Astrocyte (in vitro differentiated cells and primary cell): ENCODE measurements at regions not wholly inside any gene's neighbourhood (a gene's known extent, or its start where the extent isn't known, plus 50 kb on each side); places are given as distances from the start of the nearest gene placed in this dataset.

Experiments
- DNase-seq: peaks from one replicate; pipeline ENCODE4 v3.0.0-alpha.2; 2010; ENCODE audit warnings: low read depth
- FAIRE-seq: peaks from 2 replicates; lab custom pipeline; 2011; peaks lifted over from hg19 to GRCh38; lab: Jason Lieb, UNC
- H2AFZ ChIP-seq: 2 replicates; pipeline ENCODE4 v1.6.0; 2012; ENCODE audit warnings: low read depth, low read length, inconsistent platforms
- H3K27ac ChIP-seq: 2 replicates; pipeline ENCODE4 v1.5.1; 2011; ENCODE audit warnings: low read depth, low read length, inconsistent platforms
- H3K27me3 ChIP-seq: 2 replicates; pipeline ENCODE4 v1.6.0; 2011; ENCODE audit warnings: low read length, inconsistent platforms; ENCODE audit not compliant: insufficient read depth
- H3K36me3 ChIP-seq: 2 replicates; pipeline ENCODE4 v1.5.1; 2011; ENCODE audit warnings: low read length, inconsistent platforms; ENCODE audit not compliant: insufficient read depth
- H3K4me1 ChIP-seq: 2 replicates; pipeline ENCODE4 v1.5.1; 2011; ENCODE audit warnings: low read length, inconsistent platforms; ENCODE audit not compliant: insufficient read depth
- H3K4me2 ChIP-seq: 2 replicates; pipeline ENCODE4 v1.6.0; 2012; ENCODE audit warnings: low read length, inconsistent platforms
- H3K4me3 ChIP-seq: 2 replicates; pipeline ENCODE4 v1.5.1; 2011; ENCODE audit warnings: low read depth, mild to moderate bottlenecking, low read length, inconsistent platforms; ENCODE audit not compliant: insufficient read depth
- H3K79me2 ChIP-seq: 2 replicates; pipeline ENCODE4 v1.6.0; 2012; ENCODE audit warnings: mild to moderate bottlenecking, low read length, inconsistent platforms; ENCODE audit not compliant: insufficient read depth
- H3K9ac ChIP-seq: 2 replicates; pipeline ENCODE4 v1.6.0; 2012; ENCODE audit warnings: mild to moderate bottlenecking, low read length, inconsistent platforms
- H3K9me3 ChIP-seq: 2 replicates; pipeline ENCODE4 v1.5.1; 2012; ENCODE audit warnings: low read depth, mild to moderate bottlenecking, low read length, inconsistent platforms; ENCODE audit not compliant: insufficient read depth
- H4K20me1 ChIP-seq: 2 replicates; pipeline ENCODE4 v1.6.0; 2012; ENCODE audit warnings: low read length, inconsistent platforms; ENCODE audit not compliant: insufficient read depth
- H3K27ac Mint-ChIP-seq: one replicate; pipeline ENCODE4 v1.8.0; 2021; ENCODE audit warnings: mild to moderate bottlenecking, mixed read lengths; ENCODE audit not compliant: unreplicated experiment
- H3K27me3 Mint-ChIP-seq: one replicate; pipeline ENCODE4 v1.8.0; 2021; ENCODE audit warnings: low read depth, mixed read lengths; ENCODE audit not compliant: unreplicated experiment
- H3K36me3 Mint-ChIP-seq: one replicate; pipeline ENCODE4 v1.8.0; 2021; ENCODE audit warnings: low read depth, mixed read lengths; ENCODE audit not compliant: unreplicated experiment
- H3K4me1 Mint-ChIP-seq: one replicate; pipeline ENCODE4 v1.8.0; 2021; ENCODE audit warnings: low read depth, mixed read lengths; ENCODE audit not compliant: unreplicated experiment
- H3K4me3 Mint-ChIP-seq: one replicate; pipeline ENCODE4 v1.8.0; 2021; ENCODE audit warnings: mild to moderate bottlenecking, moderate library complexity, mixed read lengths; ENCODE audit not compliant: unreplicated experiment
- H3K9me3 Mint-ChIP-seq: one replicate; pipeline ENCODE4 v1.8.0; 2021; ENCODE audit warnings: mild to moderate bottlenecking, mixed read lengths; ENCODE audit not compliant: unreplicated experiment
- EZH2 ChIP-seq: IDR thresholded peaks from 2 replicates; pipeline ENCODE4 v1.6.1; 2012; ENCODE audit warnings: mild to moderate bottlenecking, low read length, inconsistent platforms; ENCODE audit not compliant: insufficient read depth
- TF ChIP-seq, protein P1 (sequence below): IDR thresholded peaks from 2 replicates; pipeline ENCODE4 v1.5.1; 2011; ENCODE audit warnings: low read depth, mild to moderate bottlenecking, inconsistent platforms, low read length, moderate library complexity; ENCODE audit not compliant: insufficient read depth

DNA sequence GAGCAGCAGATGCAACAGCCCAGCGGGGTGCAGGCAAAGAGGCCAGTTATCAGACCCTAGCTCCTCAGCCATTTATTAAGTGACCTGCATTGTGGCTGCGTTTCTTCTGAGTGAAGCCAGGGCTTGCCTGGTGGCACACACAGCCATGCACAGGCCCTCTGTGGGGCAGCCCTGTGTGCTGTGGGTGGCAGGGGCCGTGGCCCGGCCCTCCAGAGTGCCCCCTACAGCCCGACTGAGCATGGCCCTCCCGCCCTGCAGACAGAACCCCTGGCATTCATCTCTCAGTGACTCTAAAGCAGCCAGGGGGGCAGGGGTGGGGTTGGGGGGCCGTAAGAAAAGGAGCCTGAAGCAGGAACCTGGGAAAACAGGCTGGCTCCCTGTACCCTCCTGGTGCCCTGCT is 226.0 kb upstream of the PWP1 start:
- Histone ChIP-seq H3K4me2 (no peak overlapping the region), H3K4me3 (no peak overlapping the region), H4K20me1 (no peaks in the 10 kb centered on the region), H3K79me2 (peaks cover 13% of the 10 kb centered on the region), H3K27me3 (no peaks in the 10 kb centered on the region), H2AFZ (no peak overlapping the region), H3K9me3 (no peaks in the 10 kb centered on the region), H3K4me1 (peaks cover 26% of the 10 kb centered on the region), H3K36me3 (no peaks in the 10 kb centered on the region), H3K9ac (no peak overlapping the region), H3K27ac (no peak overlapping the region)
- H3K27ac Mint-ChIP-seq: no peak overlapping the region
- H3K4me3 Mint-ChIP-seq: no peak overlapping the region
- no peaks in the 10 kb centered on the region for H3K9me3 Mint-ChIP-seq
- no peak for TF ChIP-seq EZH2
- TF ChIP-seq, protein P1, sequence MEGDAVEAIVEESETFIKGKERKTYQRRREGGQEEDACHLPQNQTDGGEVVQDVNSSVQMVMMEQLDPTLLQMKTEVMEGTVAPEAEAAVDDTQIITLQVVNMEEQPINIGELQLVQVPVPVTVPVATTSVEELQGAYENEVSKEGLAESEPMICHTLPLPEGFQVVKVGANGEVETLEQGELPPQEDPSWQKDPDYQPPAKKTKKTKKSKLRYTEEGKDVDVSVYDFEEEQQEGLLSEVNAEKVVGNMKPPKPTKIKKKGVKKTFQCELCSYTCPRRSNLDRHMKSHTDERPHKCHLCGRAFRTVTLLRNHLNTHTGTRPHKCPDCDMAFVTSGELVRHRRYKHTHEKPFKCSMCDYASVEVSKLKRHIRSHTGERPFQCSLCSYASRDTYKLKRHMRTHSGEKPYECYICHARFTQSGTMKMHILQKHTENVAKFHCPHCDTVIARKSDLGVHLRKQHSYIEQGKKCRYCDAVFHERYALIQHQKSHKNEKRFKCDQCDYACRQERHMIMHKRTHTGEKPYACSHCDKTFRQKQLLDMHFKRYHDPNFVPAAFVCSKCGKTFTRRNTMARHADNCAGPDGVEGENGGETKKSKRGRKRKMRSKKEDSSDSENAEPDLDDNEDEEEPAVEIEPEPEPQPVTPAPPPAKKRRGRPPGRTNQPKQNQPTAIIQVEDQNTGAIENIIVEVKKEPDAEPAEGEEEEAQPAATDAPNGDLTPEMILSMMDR: no peak
- no peak for FAIRE-seq
- H3K4me1 Mint-ChIP-seq: peaks cover 1% of the 10 kb centered on the region
- H3K36me3 Mint-ChIP-seq: no peaks in the 10 kb centered on the region
- H3K27me3 Mint-ChIP-seq: no peaks in the 10 kb centered on the region
- no peak for DNase-seq

DNA sequence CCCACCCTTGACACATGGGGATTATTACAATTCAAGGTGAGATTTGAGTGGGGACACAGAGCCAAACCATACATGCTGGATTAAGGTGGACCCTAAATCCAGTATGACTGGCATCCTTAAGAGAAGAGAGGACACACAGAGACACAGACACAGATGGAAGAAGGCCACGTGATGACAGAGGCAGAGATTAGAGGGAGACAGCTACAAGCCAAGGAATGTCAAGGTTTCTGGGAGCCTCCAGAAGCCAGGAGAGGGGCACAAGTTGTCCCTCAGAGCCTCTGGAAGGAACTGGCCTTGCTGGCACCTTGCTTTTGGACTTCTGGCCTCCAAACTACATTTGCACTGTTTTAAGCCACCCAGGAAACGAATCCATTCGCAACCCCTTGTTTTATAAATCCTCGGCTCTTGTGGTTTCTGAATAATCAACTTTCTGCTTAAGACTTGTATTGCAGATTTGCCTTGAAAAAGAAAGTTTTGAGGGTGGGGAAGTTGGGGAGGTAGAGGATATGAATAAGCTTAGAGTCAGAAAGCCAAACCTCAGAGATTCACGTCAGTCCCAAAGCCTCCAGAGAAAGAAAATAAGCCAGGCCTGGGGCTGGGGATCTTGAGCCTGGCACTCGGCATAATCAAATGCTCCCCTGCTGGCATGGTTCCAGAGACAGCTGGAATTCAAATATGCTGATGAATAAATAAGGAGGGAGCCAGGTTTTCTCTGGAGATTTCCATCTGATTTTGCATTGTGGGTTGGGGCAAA is 224.2 kb upstream of the PWP1 start:
- DNase-seq (peak; percentile 89), FAIRE-seq (peak; percentile 86)
- H2AFZ ChIP-seq: peak overlapping the region; percentile 43
- Mint-ChIP-seq H3K4me1 (peaks cover 1% of the 10 kb centered on the region), H3K27me3 (peaks cover 1% of the 10 kb centered on the region), H3K4me3 (no peak overlapping the region), H3K36me3 (no peaks in the 10 kb centered on the region), H3K9me3 (no peaks in the 10 kb centered on the region), H3K27ac (peak overlapping the region; percentile 60)
- TF ChIP-seq, protein P1: no peak
- TF ChIP-seq EZH2: no peak
- H3K9ac ChIP-seq: peak overlapping the region; percentile 50
- H3K4me2 ChIP-seq: peak overlapping the region; percentile 78
- H4K20me1 ChIP-seq: no peaks in the 10 kb centered on the region
- peaks cover 26% of the 10 kb centered on the region for H3K4me1 ChIP-seq
- H3K4me3 ChIP-seq: peak overlapping the region; percentile 27
- peaks cover 13% of the 10 kb centered on the region for H3K79me2 ChIP-seq
- no peaks in the 10 kb centered on the region for H3K36me3 ChIP-seq
- no peaks in the 10 kb centered on the region for H3K27me3 ChIP-seq
- H3K9me3 ChIP-seq: no peaks in the 10 kb centered on the region
- H3K27ac ChIP-seq: peak overlapping the region; percentile 75
